SK-N-SH (cell line): ENCODE measurements at regions not wholly inside any gene's neighbourhood (a gene's known extent, or its start where the extent isn't known, plus 50 kb on each side); places are given as distances from the start of the nearest gene placed in this dataset.

Source experiments
- CTCF ChIA-PET: fragments of 300-600, 350-600 bp; formaldehyde crosslinking; extraction: SDS; loops from one replicate; lab custom pipeline; 2021; lab: Yijun Ruan, JAX
- POLR2A ChIA-PET: fragments of 350-600 bp; sonication (Branson Sonifier 250); formaldehyde crosslinking; extraction: SDS; loops from one replicate; lab custom pipeline; 2020; ENCODE audit warnings: antibody characterized with exemption, inconsistent platforms; lab: Yijun Ruan, JAX
- DNase-seq: peaks from one replicate; pipeline ENCODE4 v3.0.0; 2012
- H2AFZ ChIP-seq: fragments of 200-600 bp; sonication (generic); 2 replicates; pipeline ENCODE4 v1.8.1; 2016; ENCODE audit warnings: antibody characterized with exemption, mild to moderate bottlenecking, low read depth
- H3F3A ChIP-seq: fragments of 200-600 bp; sonication (generic); replicated peaks from 2 replicates; pipeline ENCODE3; 2016; ENCODE audit warnings: antibody characterized with exemption, mild to moderate bottlenecking; ENCODE audit not compliant: insufficient read depth
- H3K27ac ChIP-seq, 2 experiments: fragments of 200-500 bp in 1 of 2; fragments of 200-600 bp in 1 of 2; sonication (Bioruptor generic) in 1 of 2; sonication (generic), shearing (Covaris generic) in 1 of 2; 2 replicates each; pipeline versions ENCODE4 v1.5.1 to v1.6.1; 2014 to 2016; ENCODE audit warnings: low read depth in 2 of 2, inconsistent platforms in 1 of 2, low read length in 1 of 2, mild to moderate bottlenecking in 1 of 2, mixed read lengths in 1 of 2
- H3K27me3 ChIP-seq: fragments of 200-600 bp; sonication (generic), shearing (Covaris generic); 2 replicates; pipeline ENCODE4 v1.6.1; 2016; ENCODE audit warnings: mixed run types; ENCODE audit not compliant: insufficient read depth
- H3K36me3 ChIP-seq, 2 experiments: fragments of 200-500 bp in 1 of 2; fragments of 200-600 bp in 1 of 2; sonication (Bioruptor generic) in 1 of 2; sonication (generic) in 1 of 2; replicated peaks in 1 of 2; 2 replicates each; pipeline versions ENCODE3 to v1.5.1; 2014 to 2016; ENCODE audit warnings: low read length in 1 of 2, mild to moderate bottlenecking in 1 of 2; ENCODE audit not compliant: insufficient read depth in 2 of 2, control insufficient read depth in 1 of 2
- H3K4me1 ChIP-seq, 2 experiments: fragments of 200-500 bp in 1 of 2; fragments of 200-600 bp in 1 of 2; sonication (Bioruptor generic) in 1 of 2; sonication (generic), shearing (Covaris generic) in 1 of 2; 2 replicates each; pipeline versions ENCODE4 v1.5.1 to v1.6.1; 2014 to 2016; ENCODE audit warnings: low read depth in 1 of 2, low read length in 1 of 2, mixed run types in 1 of 2; ENCODE audit not compliant: insufficient read depth in 2 of 2, control insufficient read depth in 1 of 2
- H3K4me2 ChIP-seq: fragments of 200-600 bp; sonication (generic), shearing (Covaris generic); 2 replicates; pipeline ENCODE4 v1.6.1; 2017; ENCODE audit warnings: mixed run types
- H3K4me3 ChIP-seq, 2 experiments: fragments of 200-500 bp in 1 of 2; fragments of 200-600 bp in 1 of 2; sonication (Bioruptor generic) in 1 of 2; sonication (generic), shearing (Covaris generic) in 1 of 2; 2 replicates each; pipeline versions ENCODE4 v1.5.1 to v1.8.1; 2014 to 2016; ENCODE audit warnings: low read depth in 2 of 2, inconsistent platforms in 1 of 2, low read length in 1 of 2, mild to moderate bottlenecking in 1 of 2, mixed read lengths in 1 of 2, moderate library complexity in 1 of 2
- H3K79me2 ChIP-seq: fragments of 200-600 bp; sonication (generic); 2 replicates; pipeline ENCODE4 v1.8.1; 2017; ENCODE audit warnings: mild to moderate bottlenecking; ENCODE audit not compliant: insufficient read depth
- H3K9ac ChIP-seq: fragments of 200-600 bp; sonication (generic); 2 replicates; pipeline ENCODE4 v1.6.1; 2017; ENCODE audit warnings: mixed run types
- H3K9me2 ChIP-seq: fragments of 200-600 bp; sonication (generic); 2 replicates; pipeline ENCODE4 v1.6.1; 2017; ENCODE audit warnings: mixed run types
- H3K9me3 ChIP-seq: fragments of 200-600 bp; sonication (generic); 2 replicates; pipeline ENCODE4 v1.6.1; 2017; ENCODE audit warnings: mixed run types, mild to moderate bottlenecking, moderate library complexity
- H4K20me1 ChIP-seq: fragments of 200-600 bp; sonication (generic); 2 replicates; pipeline ENCODE4 v1.6.1; 2017; ENCODE audit warnings: mild to moderate bottlenecking, mixed run types; ENCODE audit not compliant: insufficient read depth
- CHD2 ChIP-seq: fragments of 150-350 bp; IDR thresholded peaks from 2 replicates; pipeline ENCODE4 v1.6.1; 2018; ENCODE audit warnings: low read length; ENCODE audit not compliant: partially characterized antibody
- ELF1 ChIP-seq: IDR thresholded peaks from 2 replicates; pipeline ENCODE4 v1.4.0; 2012
- EZH2phosphoT487 ChIP-seq: fragments of 200-600 bp; sonication (generic); IDR thresholded peaks from 2 replicates; pipeline ENCODE4 v1.6.1; 2017; ENCODE audit warnings: low read depth, mixed run types, mild to moderate bottlenecking, antibody characterized with exemption, moderate library complexity, borderline replicate concordance
- FOXJ3 ChIP-seq: sonication (generic); formaldehyde crosslinking; IDR thresholded peaks from 2 replicates; pipeline ENCODE4 v1.5.1; 2020; ENCODE audit warnings: mild to moderate bottlenecking, missing genetic modification reagents
- MXI1 ChIP-seq: IDR thresholded peaks from 2 replicates; pipeline ENCODE4 v1.6.1; 2012; ENCODE audit warnings: mild to moderate bottlenecking, low read depth, low read length, improper control_type of control experiment
- NFIC ChIP-seq: IDR thresholded peaks from 2 replicates; pipeline ENCODE4 v1.4.0; 2012; ENCODE audit warnings: borderline replicate concordance
- NRF1 ChIP-seq: IDR thresholded peaks from 2 replicates; pipeline ENCODE4 v1.6.1; 2012; ENCODE audit warnings: low read depth, mild to moderate bottlenecking, low read length
- POLR2AphosphoS5 ChIP-seq: IDR thresholded peaks from 2 replicates; pipeline ENCODE4 v1.6.1; 2012; ENCODE audit warnings: low read depth, low read length
- RCOR1 ChIP-seq: fragments of 150-350 bp; IDR thresholded peaks from 2 replicates; pipeline ENCODE4 v1.6.1; 2017; ENCODE audit warnings: antibody characterized with exemption, low read length
- SIN3A ChIP-seq: IDR thresholded peaks from 2 replicates; pipeline ENCODE4 v1.6.1; 2012; ENCODE audit warnings: low read depth, mild to moderate bottlenecking, low read length, moderate library complexity, borderline replicate concordance
- SMC3 ChIP-seq: IDR thresholded peaks from 2 replicates; pipeline ENCODE4 v1.6.1; 2012; ENCODE audit warnings: low read depth, low read length, improper control_type of control experiment
- TCF12 ChIP-seq: IDR thresholded peaks from 2 replicates; pipeline ENCODE4 v1.4.0; 2012
- WGBS: methylation state at CpG from one replicate; pipeline ENCODE4 v1.1.6; 2017; ENCODE audit warnings: low lambda C conversion rate; 5-methylcytosine and 5-hydroxymethylcytosine counted together
- TF ChIP-seq, protein P1 (sequence below): IDR thresholded peaks from 2 replicates; pipeline ENCODE4; 2012
- TF ChIP-seq, protein P2 (sequence below): IDR thresholded peaks from 2 replicates; pipeline ENCODE4 v1.4.0; 2012; ENCODE audit warnings: low read depth
- TF ChIP-seq, protein P3 (sequence below): IDR thresholded peaks from 2 replicates; pipeline ENCODE4 v1.6.1; 2012; ENCODE audit warnings: mild to moderate bottlenecking, low read depth, low read length, moderate library complexity

DNA sequence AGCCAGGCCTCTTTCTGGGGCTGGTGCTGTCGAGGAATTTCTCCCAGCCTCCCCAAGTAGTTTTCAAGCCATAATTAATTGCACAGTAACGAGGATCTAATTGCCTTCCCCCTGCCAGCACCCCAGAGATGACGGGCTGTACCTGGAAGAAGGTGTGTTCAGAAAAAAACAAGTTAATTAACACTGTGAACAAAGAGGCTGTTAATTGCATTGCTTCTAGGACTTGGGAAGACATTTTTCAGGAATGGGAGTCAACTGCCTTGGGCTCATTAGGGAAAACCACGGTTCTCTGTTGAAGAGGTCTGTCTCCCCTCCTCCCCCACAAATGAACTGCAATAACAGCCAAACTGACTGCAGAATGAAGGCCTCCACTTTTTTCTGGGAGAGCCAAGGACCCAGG lies 176.7 kb downstream of the CCT6B start:
- POLR2A ChIA-PET: no interaction called here
- Histone ChIP-seq H3K9me3 (no peaks in the 10 kb centered on the region), H3K4me1 (peaks cover 0 to 34% of the 10 kb centered on the region in 2 experiments; a peak in 2 of 4 replicates), H3K4me3 (no peak overlapping the region), H3K9me2 (no peaks in the 10 kb centered on the region), H3K27me3 (no peaks in the 10 kb centered on the region), H4K20me1 (no peaks in the 10 kb centered on the region), H3K36me3 (no peaks in the 10 kb centered on the region), H2AFZ (no peak overlapping the region), H3K4me2 (no peak overlapping the region), H3K9ac (no peak overlapping the region), H3K27ac (no peak overlapping the region), H3F3A (no peaks in the 10 kb centered on the region), H3K79me2 (no peaks in the 10 kb centered on the region)
- CTCF ChIA-PET: no interaction called here
- TF ChIP-seq NFIC (no peak), SMC3 (no peak), NRF1 (no peak), POLR2AphosphoS5 (no peak), MXI1 (no peak), TCF12 (no peak), ELF1 (no peak), FOXJ3 (no peak), RCOR1 (no peak), CHD2 (no peak), EZH2phosphoT487 (no peak), SIN3A (no peak)
- TF ChIP-seq, protein P1, sequence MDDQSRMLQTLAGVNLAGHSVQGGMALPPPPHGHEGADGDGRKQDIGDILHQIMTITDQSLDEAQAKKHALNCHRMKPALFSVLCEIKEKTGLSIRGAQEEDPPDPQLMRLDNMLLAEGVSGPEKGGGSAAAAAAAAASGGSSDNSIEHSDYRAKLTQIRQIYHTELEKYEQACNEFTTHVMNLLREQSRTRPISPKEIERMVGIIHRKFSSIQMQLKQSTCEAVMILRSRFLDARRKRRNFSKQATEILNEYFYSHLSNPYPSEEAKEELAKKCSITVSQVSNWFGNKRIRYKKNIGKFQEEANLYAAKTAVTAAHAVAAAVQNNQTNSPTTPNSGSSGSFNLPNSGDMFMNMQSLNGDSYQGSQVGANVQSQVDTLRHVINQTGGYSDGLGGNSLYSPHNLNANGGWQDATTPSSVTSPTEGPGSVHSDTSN: no peak
- TF ChIP-seq, protein P2, sequence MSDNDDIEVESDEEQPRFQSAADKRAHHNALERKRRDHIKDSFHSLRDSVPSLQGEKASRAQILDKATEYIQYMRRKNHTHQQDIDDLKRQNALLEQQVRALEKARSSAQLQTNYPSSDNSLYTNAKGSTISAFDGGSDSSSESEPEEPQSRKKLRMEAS: no peak
- TF ChIP-seq, protein P3, sequence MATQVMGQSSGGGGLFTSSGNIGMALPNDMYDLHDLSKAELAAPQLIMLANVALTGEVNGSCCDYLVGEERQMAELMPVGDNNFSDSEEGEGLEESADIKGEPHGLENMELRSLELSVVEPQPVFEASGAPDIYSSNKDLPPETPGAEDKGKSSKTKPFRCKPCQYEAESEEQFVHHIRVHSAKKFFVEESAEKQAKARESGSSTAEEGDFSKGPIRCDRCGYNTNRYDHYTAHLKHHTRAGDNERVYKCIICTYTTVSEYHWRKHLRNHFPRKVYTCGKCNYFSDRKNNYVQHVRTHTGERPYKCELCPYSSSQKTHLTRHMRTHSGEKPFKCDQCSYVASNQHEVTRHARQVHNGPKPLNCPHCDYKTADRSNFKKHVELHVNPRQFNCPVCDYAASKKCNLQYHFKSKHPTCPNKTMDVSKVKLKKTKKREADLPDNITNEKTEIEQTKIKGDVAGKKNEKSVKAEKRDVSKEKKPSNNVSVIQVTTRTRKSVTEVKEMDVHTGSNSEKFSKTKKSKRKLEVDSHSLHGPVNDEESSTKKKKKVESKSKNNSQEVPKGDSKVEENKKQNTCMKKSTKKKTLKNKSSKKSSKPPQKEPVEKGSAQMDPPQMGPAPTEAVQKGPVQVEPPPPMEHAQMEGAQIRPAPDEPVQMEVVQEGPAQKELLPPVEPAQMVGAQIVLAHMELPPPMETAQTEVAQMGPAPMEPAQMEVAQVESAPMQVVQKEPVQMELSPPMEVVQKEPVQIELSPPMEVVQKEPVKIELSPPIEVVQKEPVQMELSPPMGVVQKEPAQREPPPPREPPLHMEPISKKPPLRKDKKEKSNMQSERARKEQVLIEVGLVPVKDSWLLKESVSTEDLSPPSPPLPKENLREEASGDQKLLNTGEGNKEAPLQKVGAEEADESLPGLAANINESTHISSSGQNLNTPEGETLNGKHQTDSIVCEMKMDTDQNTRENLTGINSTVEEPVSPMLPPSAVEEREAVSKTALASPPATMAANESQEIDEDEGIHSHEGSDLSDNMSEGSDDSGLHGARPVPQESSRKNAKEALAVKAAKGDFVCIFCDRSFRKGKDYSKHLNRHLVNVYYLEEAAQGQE: no peak
- no peak for DNase-seq
- WGBS: 22% methylated on average over 4 of the region's 4 CpGs
